Endothelial cell of umbilical vein (primary cell): ENCODE measurements at regions not wholly inside any gene's neighbourhood (a gene's known extent, or its start where the extent isn't known, plus 50 kb on each side); places are given as distances from the start of the nearest gene placed in this dataset.

ENCODE experiments used
- BruUV-seq: library from RNA; stranded (reverse); fragments of 400-500 nt; replicated peaks from 2 replicates; lab custom pipeline; 2021; lab: Mats Ljungman, UMichigan
- CTCF ChIA-PET: fragments of 300-600, 350-600 bp; sonication (Branson Sonifier 250); formaldehyde crosslinking; loops from one replicate; lab custom pipeline; 2021; ENCODE audit warnings: antibody characterized with exemption, inconsistent platforms; lab: Charles Lee
- POLR2A ChIA-PET: fragments of 300-600, 350-600 bp; sonication (Branson Sonifier 250); formaldehyde crosslinking; loops from one replicate; lab custom pipeline; 2021; ENCODE audit warnings: antibody characterized with exemption, inconsistent platforms; lab: Charles Lee
- DNase-seq: peaks from one replicate; pipeline ENCODE4 v3.0.0-alpha.2; 2011; ENCODE audit warnings: low read depth, low spot score
- FAIRE-seq: peaks from 2 replicates; lab custom pipeline; 2011; peaks lifted over from hg19 to GRCh38; lab: Jason Lieb, UNC
- H2AFZ ChIP-seq: 2 replicates; pipeline ENCODE4 v1.6.0; 2012; ENCODE audit warnings: low read depth, low read length, control low read depth, inconsistent platforms
- H3K27ac ChIP-seq: 2 replicates; pipeline ENCODE4 v1.5.1; 2011; ENCODE audit warnings: low read depth, mild to moderate bottlenecking, control low read depth, low read length, moderate library complexity; ENCODE audit not compliant: insufficient read depth
- H3K27me3 ChIP-seq, 2 experiments: 2 replicates each; pipeline versions ENCODE4 v1.6.0 to v1.6.1; 2011; ENCODE audit warnings: low read length in 2 of 2, mixed read lengths in 1 of 2; ENCODE audit not compliant: control insufficient read depth in 2 of 2, insufficient read depth in 2 of 2
- H3K36me3 ChIP-seq, 2 experiments: 2 replicates in 1 of 2; 3 replicates in 1 of 2; pipeline ENCODE4 v1.5.1; 2011; ENCODE audit warnings: low read length in 2 of 2, mild to moderate bottlenecking in 1 of 2, moderate library complexity in 1 of 2; ENCODE audit not compliant: control insufficient read depth in 2 of 2, insufficient read depth in 2 of 2; ENCODE audit errors: extremely low read depth in 1 of 2
- H3K4me1 ChIP-seq: 3 replicates; pipeline ENCODE4 v1.5.1; 2011; ENCODE audit warnings: mild to moderate bottlenecking, low read length; ENCODE audit not compliant: control insufficient read depth, insufficient read depth; ENCODE audit errors: extremely low read depth
- H3K4me2 ChIP-seq: 2 replicates; pipeline ENCODE4 v1.6.1; 2011; ENCODE audit warnings: low read length, control low read depth, mixed read lengths; ENCODE audit not compliant: insufficient read depth
- H3K4me3 ChIP-seq, 3 experiments: fragments of 200-600 bp in 1 of 3; sonication (generic), shearing (Covaris generic) in 1 of 3; replicated peaks in 1 of 3; 2 replicates each; pipeline ENCODE4 v1.5.1; 2011 to 2016; ENCODE audit warnings: control low read depth in 3 of 3, low read length in 3 of 3, mild to moderate bottlenecking in 2 of 3, inconsistent platforms in 1 of 3, low read depth in 1 of 3, moderate library complexity in 1 of 3; ENCODE audit not compliant: insufficient read depth in 1 of 3
- H3K79me2 ChIP-seq: 2 replicates; pipeline ENCODE4 v1.6.0; 2012; ENCODE audit warnings: low read length, inconsistent platforms; ENCODE audit not compliant: control insufficient read depth, insufficient read depth
- H3K9ac ChIP-seq: replicated peaks from 2 replicates; pipeline ENCODE3; 2011; ENCODE audit warnings: low read length, control low read depth; ENCODE audit not compliant: insufficient read depth; ENCODE audit errors: extremely low read depth
- H3K9me1 ChIP-seq: replicated peaks from 3 replicates; pipeline ENCODE4 v1.6.0; 2011; ENCODE audit warnings: mild to moderate bottlenecking, low read length; ENCODE audit not compliant: control insufficient read depth, insufficient read depth; ENCODE audit errors: extremely low read depth
- H3K9me3 ChIP-seq: replicated peaks from 2 replicates; pipeline ENCODE4 v1.5.1; 2012; ENCODE audit warnings: low read length, inconsistent platforms; ENCODE audit not compliant: control insufficient read depth, insufficient read depth
- H4K20me1 ChIP-seq: replicated peaks from 2 replicates; pipeline ENCODE3; 2011; ENCODE audit warnings: mild to moderate bottlenecking, low read length; ENCODE audit not compliant: control insufficient read depth, insufficient read depth; ENCODE audit errors: extremely low read depth
- CTCF ChIP-seq, 2 donors: IDR thresholded peaks; 1 replicate in 1 of 2; 2 replicates in 1 of 2; pipeline ENCODE4 v1.5.1; 2011; ENCODE audit warnings: low read length in 2 of 2, mild to moderate bottlenecking in 2 of 2, moderate library complexity in 2 of 2, control low read depth in 1 of 2, inconsistent platforms in 1 of 2, low read depth in 1 of 2; ENCODE audit not compliant: insufficient read depth in 1 of 2; ENCODE audit errors: extremely low read depth in 1 of 2
- EZH2 ChIP-seq: IDR thresholded peaks from 2 replicates; pipeline ENCODE4 v1.6.1; 2012; ENCODE audit warnings: borderline replicate concordance, low read depth, mild to moderate bottlenecking, moderate library complexity, low read length, inconsistent platforms; ENCODE audit not compliant: severe bottlenecking
- FOS ChIP-seq: IDR thresholded peaks from 2 replicates; pipeline ENCODE4 v1.6.1; 2011; ENCODE audit warnings: mild to moderate bottlenecking, low read length, moderate library complexity, borderline replicate concordance; ENCODE audit not compliant: insufficient read depth
- GATA2 ChIP-seq: IDR thresholded peaks from 2 replicates; pipeline ENCODE4 v1.7.0; 2011; ENCODE audit warnings: low read depth, mild to moderate bottlenecking, moderate library complexity, mixed read lengths, low read length; ENCODE audit not compliant: insufficient read length, insufficient read depth
- JUN ChIP-seq: IDR thresholded peaks from 2 replicates; pipeline ENCODE4 v1.6.1; 2011; ENCODE audit warnings: borderline replicate concordance, low read depth; ENCODE audit not compliant: insufficient read length, insufficient read depth
- MAX ChIP-seq: IDR thresholded peaks from 2 replicates; pipeline ENCODE4 v1.6.1; 2011; ENCODE audit not compliant: insufficient read depth, insufficient read length
- MYC ChIP-seq: IDR thresholded peaks from one replicate; pipeline ENCODE4 v1.6.1; 2011; ENCODE audit warnings: mild to moderate bottlenecking, low read depth, low read length
- POLR2A ChIP-seq: IDR thresholded peaks from 2 replicates; pipeline ENCODE4 v1.6.1; 2012; ENCODE audit warnings: low read depth, mild to moderate bottlenecking, control low read depth, low read length
- POLR2AphosphoS5 ChIP-seq: IDR thresholded peaks from 2 replicates; pipeline ENCODE4 v1.6.1; 2012; ENCODE audit warnings: low read depth, mild to moderate bottlenecking, control low read depth, low read length, moderate library complexity; ENCODE audit not compliant: insufficient read depth
- dilution Hi-C: fragments of 300-500 bp; cut with MboI; formaldehyde crosslinking; loops from one replicate; pipeline ENCODE4 v1.15.0; 2019; ENCODE audit warnings: low sequenced_read_pairs; ENCODE audit not compliant: extremely low pct_ligation_motif_present
- intact Hi-C: fragments of 100-400 bp; cut with micrococcal nuclease; formaldehyde crosslinking; loops from one replicate; pipeline ENCODE4 v1.10.0; 2022

GRCh38 chr9:117887383-117887782 lies 183.2 kb downstream of the TLR4 start:
- Histone ChIP-seq H3K4me3 (no peak overlapping the region), H3K36me3 (no peaks in the 10 kb centered on the region), H3K27me3 (no peaks in the 10 kb centered on the region), H3K27ac (no peak overlapping the region), H3K9ac (no peak overlapping the region), H3K9me3 (no peaks in the 10 kb centered on the region), H3K4me2 (no peak overlapping the region), H2AFZ (no peak overlapping the region), H4K20me1 (no peaks in the 10 kb centered on the region), H3K4me1 (no peaks in the 10 kb centered on the region), H3K79me2 (no peaks in the 10 kb centered on the region), H3K9me1 (no peaks in the 10 kb centered on the region)
- POLR2A ChIA-PET, result no interaction called here
- intact Hi-C loops, result no loop called here
- FAIRE-seq, result no peak
- DNase-seq, result no peak
- BruUV-seq, result no TSS peak
- TF ChIP-seq CTCF (IDR thresholded peaks at IDR 0.05; ENCODE audit: extremely low read depth in 1 of 2, insufficient read depth in 1 of 2, low read depth in 1 of 2, low read length in 2 of 2), result no peak
- CTCF ChIA-PET, result no interaction called here
- dilution Hi-C loops, result no loop called here

- ChIA-PET POLR2A (no interaction called here), CTCF (no interaction called here)
- dilution Hi-C loops, result no loop called here
Observed at GRCh38 chr9:117887941-117888340, 183.7 kb downstream of the TLR4 start.

More at GRCh38 chr9:117887941-117888340, 183.7 kb downstream of the TLR4 start:
- no TSS peak for BruUV-seq
- Histone ChIP-seq H3K79me2 (no peaks in the 10 kb centered on the region), H3K9me1 (no peaks in the 10 kb centered on the region), H3K4me3 (no peak overlapping the region), H3K27me3 (no peaks in the 10 kb centered on the region), H3K36me3 (no peaks in the 10 kb centered on the region), H3K4me2 (no peak overlapping the region), H3K4me1 (no peaks in the 10 kb centered on the region), H4K20me1 (no peaks in the 10 kb centered on the region), H3K9me3 (no peaks in the 10 kb centered on the region), H2AFZ (no peak overlapping the region), H3K27ac (no peak overlapping the region), H3K9ac (no peak overlapping the region)
- no peak for TF ChIP-seq JUN
- no peak for TF ChIP-seq POLR2AphosphoS5
- TF ChIP-seq GATA2, result no peak
- TF ChIP-seq EZH2, result no peak
- TF ChIP-seq FOS, result no peak
- TF ChIP-seq MAX, result no peak
- no peak for TF ChIP-seq POLR2A
- TF ChIP-seq MYC, result no peak
- no peak for TF ChIP-seq CTCF (IDR thresholded peaks at IDR 0.05; ENCODE audit: extremely low read depth in 1 of 2, insufficient read depth in 1 of 2, low read depth in 1 of 2, low read length in 2 of 2)
- intact Hi-C loops, result no loop called here
- no peak for DNase-seq
- no peak for FAIRE-seq
